Spleen (tissue), 11 donors: ENCODE measurements at regions not wholly inside any gene's neighbourhood (a gene's known extent, or its start where the extent isn't known, plus 50 kb on each side); places are given as distances from the start of the nearest gene placed in this dataset.

Experiments
- DNase-seq: peaks from one replicate; pipeline ENCODE4 v3.0.0-alpha.2; 2020
- H3K27ac ChIP-seq, 8 donors: fragments of 200-600 bp; sonication (generic) in 7 of 8; 1 replicate in 4 of 8; 2 replicates in 4 of 8; pipeline versions ENCODE4 v1.5.0 to v1.8.0; 2016 to 2021; ENCODE audit warnings: inconsistent platforms in 4 of 8, mild to moderate bottlenecking in 4 of 8, moderate library complexity in 1 of 8
- H3K27me3 ChIP-seq, 7 donors: fragments of 200-600 bp; sonication (generic) in 6 of 7; replicated peaks in 1 of 7; 1 replicate in 4 of 7; 2 replicates in 3 of 7; pipeline versions ENCODE4 v1.5.0 to v1.8.0; 2016 to 2021; ENCODE audit warnings: inconsistent platforms in 3 of 7, mild to moderate bottlenecking in 1 of 7
- H3K36me3 ChIP-seq, 6 donors: fragments of 200-600 bp; sonication (generic) in 5 of 6; 1 replicate in 4 of 6; 2 replicates in 2 of 6; pipeline versions ENCODE4 v1.5.0 to v1.8.0; 2016 to 2021; ENCODE audit warnings: inconsistent platforms in 2 of 6
- H3K4me1 ChIP-seq, 6 donors: fragments of 200-600 bp; sonication (generic) in 5 of 6; 1 replicate in 3 of 6; 2 replicates in 3 of 6; pipeline versions ENCODE4 v1.5.0 to v1.8.0; 2016 to 2021; ENCODE audit warnings: inconsistent platforms in 3 of 6
- H3K4me3 ChIP-seq, 8 donors: fragments of 200-600 bp; sonication (generic) in 7 of 8; 1 replicate in 4 of 8; 2 replicates in 4 of 8; pipeline versions ENCODE4 v1.5.0 to v1.8.0; 2016 to 2021; ENCODE audit warnings: inconsistent platforms in 4 of 8, mild to moderate bottlenecking in 4 of 8, moderate library complexity in 2 of 8
- H3K9me3 ChIP-seq, 8 donors: fragments of 200-600 bp; sonication (generic) in 7 of 8; 1 replicate in 4 of 8; 2 replicates in 4 of 8; pipeline versions ENCODE4 v1.5.0 to v1.8.0; 2016 to 2021; ENCODE audit warnings: inconsistent platforms in 4 of 8
- CTCF ChIP-seq, 11 experiments: fragments of 200-600 bp in 7 of 11; fragments of 450-650 bp in 4 of 11; sonication (generic) in 4 of 11; IDR thresholded peaks in 8 of 11; conservative IDR thresholded peaks in 3 of 11; 1 replicate in 7 of 11; 2 replicates in 4 of 11; pipeline versions ENCODE4 v1.4.0 to v1.8.0; 2016 to 2021; ENCODE audit warnings: antibody characterized with exemption in 11 of 11, inconsistent platforms in 4 of 11, mild to moderate bottlenecking in 1 of 11
- POLR2A ChIP-seq, 3 donors: fragments of 450-650 bp; IDR thresholded peaks; one replicate each; pipeline ENCODE4 v1.5.1; 2017; ENCODE audit warnings: antibody characterized with exemption in 3 of 3, mild to moderate bottlenecking in 1 of 3
- POLR2AphosphoS5 ChIP-seq, 3 donors: sonication (generic); formaldehyde crosslinking; IDR thresholded peaks; one replicate each; pipeline ENCODE4 v1.5.1; 2017; ENCODE audit warnings: antibody characterized with exemption in 3 of 3
- WGBS, 5 donors: extraction: QIAGEN DNeasy Blood & Tissue Kit in 3 of 5; methylation state at CpG; one replicate each; pipeline versions ENCODE4 v1.1.5 to v1.1.7; 2013 to 2018; 5-methylcytosine and 5-hydroxymethylcytosine counted together
- intact Hi-C: fragments of 100-400 bp; cut with DNase I; formaldehyde crosslinking; loops from one replicate; pipeline ENCODE4 v1.15.0; 2023; ENCODE audit warnings: low total_unique reads
- donor health status: healthy with polysubstance abuse.
- donor health status: DM: no; HTN: no; CAD: no; lungs with moderate emphysema.
- donor health status: DM: no; HTN: no; CAD: no.
- donor health status: Bipolar disorder and iron deficiency.
- donor health status: healthy.
- donor health status: DM: no; HTN: no; CAD: no.
- donor health status: DM: yes; HTN: yes; CAD: no.

GRCh38 chrX:93332329-93332728, 341.0 kb downstream of the NAP1L3 start:
- WGBS, 5 donors = 4 to 35% (median 16%) methylated on average over 2 of the region's 2 CpGs
- no peak for DNase-seq
- intact Hi-C loops = no loop called here
- Histone ChIP-seq H3K9me3 (no peaks in the 10 kb centered on the region), H3K4me1 (no peaks in the 10 kb centered on the region), H3K4me3 (no peak overlapping the region), H3K27ac (no peak overlapping the region), H3K27me3 (no peaks in the 10 kb centered on the region), H3K36me3 (no peaks in the 10 kb centered on the region)
- TF ChIP-seq POLR2A (IDR thresholded peaks at IDR 0.05) = no peak
- TF ChIP-seq CTCF (IDR thresholded peaks at IDR 0.05 in 8 of 11, conservative IDR thresholded peaks at IDR 0.05 in 3 of 11) = no peak
- no peak for TF ChIP-seq POLR2AphosphoS5 (IDR thresholded peaks at IDR 0.05)

GRCh38 chrX:93322110-93322509, 351.3 kb downstream of the NAP1L3 start:
- no peak for TF ChIP-seq POLR2A (IDR thresholded peaks at IDR 0.05)
- TF ChIP-seq POLR2AphosphoS5 (IDR thresholded peaks at IDR 0.05) = no peak
- TF ChIP-seq CTCF (IDR thresholded peaks at IDR 0.05 in 8 of 11, conservative IDR thresholded peaks at IDR 0.05 in 3 of 11) = no peak
- 64 to 88% (median 75%) methylated on average over 3 of the region's 3 CpGs for WGBS, 5 donors
- H3K27ac ChIP-seq = no peak overlapping the region
- H3K9me3 ChIP-seq = peaks cover 0 to 4% (median 0%) of the 10 kb centered on the region in 8 donors
- DNase-seq = no peak
- no peak overlapping the region for H3K4me3 ChIP-seq
- intact Hi-C loops = no loop called here
- no peaks in the 10 kb centered on the region for H3K27me3 ChIP-seq
- H3K36me3 ChIP-seq = no peaks in the 10 kb centered on the region
- no peaks in the 10 kb centered on the region for H3K4me1 ChIP-seq

- Histone ChIP-seq H3K4me1 (no peaks in the 10 kb centered on the region), H3K9me3 (peaks cover 0 to 19% (median 0%) of the 10 kb centered on the region in 8 donors), H3K27me3 (no peaks in the 10 kb centered on the region), H3K36me3 (no peaks in the 10 kb centered on the region), H3K4me3 (no peak overlapping the region), H3K27ac (no peak overlapping the region)
- TF ChIP-seq CTCF (IDR thresholded peaks at IDR 0.05 in 8 of 11, conservative IDR thresholded peaks at IDR 0.05 in 3 of 11) (no peak), POLR2AphosphoS5 (IDR thresholded peaks at IDR 0.05) (no peak), POLR2A (IDR thresholded peaks at IDR 0.05) (no peak)
- intact Hi-C loops = no loop called here
- no peak for DNase-seq
- WGBS, 5 donors = 40 to 66% (median 57%) methylated on average over 1 to 5 of the region's 5 CpGs
Observed at GRCh38 chrX:93319609-93320008, 353.8 kb downstream of the NAP1L3 start.
